ENCODE measurements at regions not wholly inside any gene's neighbourhood (a gene's known extent, or its start where the extent isn't known, plus 50 kb on each side); places are given as distances from the start of the nearest gene placed in this dataset.

GRCh38 chr20:56788041-56788670, 159.1 kb downstream of the TFAP2C start:
- no peak for TF ChIP-seq CTCF (IDR thresholded peaks at IDR 0.05)
- no peak for TF ChIP-seq EZH2 (IDR thresholded peaks at IDR 0.05)
- TF ChIP-seq EZH2phosphoT487 (IDR thresholded peaks at IDR 0.05), result no peak
